HG02678 (cell line): ENCODE measurements at regions not wholly inside any gene's neighbourhood (a gene's known extent, or its start where the extent isn't known, plus 50 kb on each side); places are given as distances from the start of the nearest gene placed in this dataset.
"Not testable (repeated sequence)": the region's sequence is repeated elsewhere in the genome, so short reads cannot be mapped to it uniquely, and the experiment has no call there.

Experiments used
- ATAC-seq: cut with Tn5 transposase; IDR thresholded peaks from one replicate; pipeline ENCODE4 v1.9.1; 2021; ENCODE audit warnings: mild to moderate bottlenecking, moderate library complexity; ENCODE audit not compliant: unreplicated experiment

- no peak for ATAC-seq
Observed at GRCh38 chr10:131363416-131363815, 51.9 kb upstream of the TCERG1L start.

GRCh38 chr10:131371571-131371970 lies 60.0 kb upstream of the TCERG1L start:
- no peak for ATAC-seq

GRCh38 chr10:131381576-131381975 lies 70.1 kb upstream of the TCERG1L start:
- no peak for ATAC-seq

- not testable (repeated sequence) for ATAC-seq
Observed at GRCh38 chr10:131385161-131385872, 73.8 kb upstream of the TCERG1L start.

DNA sequence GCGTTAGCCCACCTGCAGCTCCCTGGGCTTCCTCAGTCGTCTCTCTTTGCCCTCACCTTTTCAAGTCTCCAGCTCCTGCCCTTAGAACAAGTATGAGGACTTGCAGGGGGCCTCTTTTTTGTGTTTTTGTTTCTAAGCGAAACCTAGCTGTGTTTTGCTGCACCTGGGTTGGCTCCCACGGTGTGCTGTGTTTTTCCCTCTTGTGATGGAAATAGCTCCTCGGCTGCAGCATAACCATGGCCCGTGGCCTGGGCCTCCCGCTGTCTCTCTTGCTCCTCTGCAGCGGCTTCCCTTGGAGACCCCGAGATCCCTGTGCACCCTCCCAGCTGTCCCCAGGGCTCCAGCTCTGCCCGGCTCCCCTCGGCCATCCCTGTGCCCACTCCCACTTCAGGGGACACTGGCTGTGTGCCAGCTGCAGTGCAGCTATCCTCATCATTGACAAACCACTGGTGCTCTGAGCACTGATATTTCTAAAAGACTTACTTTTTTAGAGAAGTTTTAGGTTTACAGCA lies 75.6 kb upstream of the TCERG1L start:
- ATAC-seq: no peak

- no peak for ATAC-seq
Observed at GRCh38 chr10:131391936-131392335, 80.4 kb upstream of the TCERG1L start.

DNA sequence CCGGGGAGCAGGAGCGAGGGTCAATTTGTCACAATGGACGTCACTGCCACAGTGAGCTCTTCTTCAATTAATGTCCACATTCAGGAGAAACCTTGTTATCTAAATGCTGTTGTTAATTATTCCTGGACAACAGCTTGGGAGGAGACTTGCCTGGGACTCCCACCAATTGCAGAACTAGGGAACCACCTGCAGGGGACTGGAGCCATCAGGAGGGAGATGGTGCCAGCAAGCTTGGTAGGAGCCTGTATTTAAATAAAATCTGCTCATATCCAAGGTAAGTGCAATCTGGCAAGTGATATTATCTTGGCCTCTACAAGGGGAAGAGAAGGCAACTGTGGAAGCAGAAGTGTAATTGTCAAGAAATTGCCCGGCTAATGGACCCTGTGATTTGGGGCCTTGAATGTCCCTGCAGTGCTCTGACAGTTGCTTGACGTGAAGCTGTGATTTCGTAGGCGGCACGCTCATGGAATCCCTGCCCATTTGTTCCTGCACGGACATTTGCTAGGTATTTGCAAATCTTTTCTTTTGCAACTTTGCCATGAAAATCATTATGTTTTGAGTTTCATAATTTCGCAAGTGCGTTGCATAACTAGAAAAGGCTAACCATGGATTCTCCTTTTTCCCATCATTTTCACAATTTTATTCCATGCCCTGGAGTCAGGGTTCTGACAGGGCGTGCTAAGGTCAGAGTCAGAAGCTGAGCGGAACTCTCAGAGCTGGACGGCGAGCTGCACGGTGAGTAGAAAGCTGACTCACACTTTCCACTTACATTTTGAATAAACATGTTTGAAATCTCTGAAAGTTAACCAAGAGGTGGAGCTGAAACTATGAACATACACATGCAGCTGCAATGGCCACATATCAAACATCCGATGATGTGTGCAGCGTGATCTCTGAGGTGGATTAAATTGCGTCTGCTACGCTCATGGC lies 84.9 kb upstream of the TCERG1L start:
- ATAC-seq: no peak

DNA sequence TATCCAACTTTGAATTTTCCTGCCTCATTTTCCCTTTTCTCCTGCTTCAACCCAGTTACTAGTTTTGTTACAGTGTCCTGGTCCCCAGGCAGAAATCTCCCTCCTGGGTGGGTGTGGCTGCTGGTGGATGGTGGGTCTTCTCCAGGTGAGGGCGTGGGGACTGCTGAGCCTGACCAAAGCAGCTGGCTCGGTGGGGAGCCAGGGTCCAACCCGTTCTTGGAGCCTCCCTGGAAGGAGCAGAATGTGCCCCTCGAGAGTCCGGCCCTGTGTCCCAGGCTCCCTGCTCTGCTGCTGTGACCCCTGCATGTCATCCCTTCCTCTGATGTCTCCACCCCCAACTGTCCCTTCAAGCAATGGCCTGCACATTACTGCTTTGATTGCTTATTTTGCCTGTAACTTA lies 86.6 kb upstream of the TCERG1L start:
- no peak for ATAC-seq

- ATAC-seq: no peak
Observed at GRCh38 chr10:131399981-131400380, 88.5 kb upstream of the TCERG1L start.

GRCh38 chr10:131400513-131400912 lies 89.0 kb upstream of the TCERG1L start:
- ATAC-seq: no peak

GRCh38 chr10:131402771-131403650 lies 91.5 kb upstream of the TCERG1L start:
- ATAC-seq: no peak

DNA sequence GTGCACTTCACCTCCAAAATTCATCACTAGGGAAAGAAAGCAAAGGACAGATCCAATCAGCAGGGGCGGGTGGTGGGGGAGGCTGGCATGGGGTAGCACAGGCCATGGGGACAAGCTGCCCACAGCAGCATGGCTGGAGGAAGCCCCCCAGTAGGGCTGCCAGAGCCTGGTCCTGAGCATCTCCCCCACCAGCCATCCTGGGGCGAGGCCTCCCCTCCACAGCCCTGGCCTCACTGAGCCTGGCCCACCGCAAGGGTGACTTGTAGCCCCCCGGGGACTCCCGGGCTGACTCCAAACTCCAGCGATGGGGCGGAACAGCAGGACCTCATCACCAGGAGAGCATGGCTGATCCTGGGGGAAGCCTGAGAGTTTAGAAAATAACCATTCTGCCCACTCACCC lies 92.4 kb upstream of the TCERG1L start:
- no peak for ATAC-seq

GRCh38 chr10:131404886-131405285 lies 93.4 kb upstream of the TCERG1L start:
- ATAC-seq: no peak

- no peak for ATAC-seq
Observed at GRCh38 chr10:131406676-131407392, 95.3 kb upstream of the TCERG1L start.

GRCh38 chr10:131418681-131419080 lies 107.2 kb upstream of the TCERG1L start:
- no peak for ATAC-seq

DNA sequence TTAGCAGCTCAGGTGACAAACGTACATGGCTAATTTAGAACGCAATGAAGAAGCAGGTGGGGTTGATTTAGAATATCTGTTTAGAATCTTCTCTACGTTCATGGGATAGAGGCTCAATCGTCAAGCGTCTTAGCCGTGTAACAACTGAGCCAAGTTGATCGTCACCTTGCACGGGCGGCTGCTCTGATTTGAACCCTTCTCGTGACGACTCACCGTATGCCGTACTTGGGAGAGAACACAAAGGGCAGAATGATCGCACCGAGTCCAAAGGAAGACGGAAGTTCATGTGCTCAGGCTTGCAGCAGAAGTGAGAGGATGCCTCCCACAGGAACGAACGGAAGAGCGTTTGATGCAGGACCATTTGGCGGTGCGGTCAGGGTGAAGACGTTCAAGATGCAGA lies 108.3 kb upstream of the TCERG1L start:
- ATAC-seq: no peak

GRCh38 chr10:131420867-131421266 lies 109.3 kb upstream of the TCERG1L start:
- ATAC-seq: no peak

GRCh38 chr10:131421381-131421780 lies 109.9 kb upstream of the TCERG1L start:
- ATAC-seq: no peak

GRCh38 chr10:131422731-131423130 lies 111.2 kb upstream of the TCERG1L start:
- no peak for ATAC-seq

DNA sequence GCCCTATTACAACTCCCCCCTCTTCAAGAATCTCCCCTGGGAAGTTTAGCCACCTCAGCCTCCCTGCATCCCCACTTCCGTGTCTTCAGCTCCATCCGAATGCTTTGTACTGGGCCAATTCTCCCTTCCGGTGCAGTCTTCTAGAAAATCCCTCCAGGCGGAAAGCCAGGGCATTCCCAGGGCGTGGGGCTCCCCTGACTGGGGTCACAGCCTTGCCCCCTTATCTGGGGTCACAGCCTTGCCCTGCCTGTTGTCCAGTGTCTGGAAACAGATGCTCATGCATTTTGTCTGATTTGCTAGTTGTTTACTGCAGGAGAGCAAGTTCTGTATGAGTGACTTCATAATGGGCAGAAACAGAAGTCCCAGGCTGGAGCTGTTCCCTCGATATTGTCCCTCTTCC lies 112.5 kb upstream of the TCERG1L start:
- ATAC-seq: no peak
